ENCODE measurements at regions not wholly inside any gene's neighbourhood (a gene's known extent, or its start where the extent isn't known, plus 50 kb on each side); places are given as distances from the start of the nearest gene placed in this dataset.

DNA sequence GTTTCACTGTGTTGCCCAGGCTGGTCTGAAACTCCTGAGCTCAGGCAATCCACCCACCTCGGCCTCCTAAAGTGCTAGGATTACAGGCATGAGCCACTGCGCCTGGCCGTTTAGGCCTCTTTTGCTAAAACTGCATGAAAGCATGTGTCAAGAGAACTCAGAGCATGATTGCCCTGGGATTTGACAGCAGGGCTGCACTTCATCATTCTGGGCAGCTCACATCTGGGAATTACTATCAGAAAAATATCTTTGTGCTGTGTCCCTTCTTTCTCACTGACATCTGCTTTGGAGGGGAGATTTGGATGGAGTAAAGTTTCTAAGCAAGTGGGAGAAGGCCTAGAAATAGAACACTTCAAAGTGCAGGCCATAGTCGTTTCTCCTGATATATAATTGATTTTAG, 59.6 kb upstream of the EIF2S2 start:
- H2AFZ ChIP-seq (ENCODE audit: low read length): no peak overlapping the region
- BruUV-seq (replicated peaks): no TSS peak
- no peak for DNase-seq (ENCODE audit: low spot score)
- TF ChIP-seq, protein P1, sequence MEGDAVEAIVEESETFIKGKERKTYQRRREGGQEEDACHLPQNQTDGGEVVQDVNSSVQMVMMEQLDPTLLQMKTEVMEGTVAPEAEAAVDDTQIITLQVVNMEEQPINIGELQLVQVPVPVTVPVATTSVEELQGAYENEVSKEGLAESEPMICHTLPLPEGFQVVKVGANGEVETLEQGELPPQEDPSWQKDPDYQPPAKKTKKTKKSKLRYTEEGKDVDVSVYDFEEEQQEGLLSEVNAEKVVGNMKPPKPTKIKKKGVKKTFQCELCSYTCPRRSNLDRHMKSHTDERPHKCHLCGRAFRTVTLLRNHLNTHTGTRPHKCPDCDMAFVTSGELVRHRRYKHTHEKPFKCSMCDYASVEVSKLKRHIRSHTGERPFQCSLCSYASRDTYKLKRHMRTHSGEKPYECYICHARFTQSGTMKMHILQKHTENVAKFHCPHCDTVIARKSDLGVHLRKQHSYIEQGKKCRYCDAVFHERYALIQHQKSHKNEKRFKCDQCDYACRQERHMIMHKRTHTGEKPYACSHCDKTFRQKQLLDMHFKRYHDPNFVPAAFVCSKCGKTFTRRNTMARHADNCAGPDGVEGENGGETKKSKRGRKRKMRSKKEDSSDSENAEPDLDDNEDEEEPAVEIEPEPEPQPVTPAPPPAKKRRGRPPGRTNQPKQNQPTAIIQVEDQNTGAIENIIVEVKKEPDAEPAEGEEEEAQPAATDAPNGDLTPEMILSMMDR (conservative IDR thresholded peaks at IDR 0.05; ENCODE audit: low read length): no peak
- no peak for TF ChIP-seq EZH2phosphoT487 (IDR thresholded peaks at IDR 0.05; ENCODE audit: borderline replicate concordance, low read depth, low read length)
- ChIA-PET POLR2A (no interaction called here), CTCF (ENCODE audit: unreplicated experiment) (no interaction called here)
- no peaks in the 10 kb centered on the region for H4K20me1 ChIP-seq (ENCODE audit: insufficient read depth, low read length)
- no peak overlapping the region for H3K4me3 ChIP-seq (ENCODE audit: low read depth, low read length, poor library complexity, severe bottlenecking)
- no peaks in the 10 kb centered on the region for H3K4me1 ChIP-seq (ENCODE audit: insufficient read depth, low read length, poor library complexity, severe bottlenecking)
- no peak overlapping the region for H3K27ac ChIP-seq (ENCODE audit: low read depth, low read length, poor library complexity, severe bottlenecking)
- no peaks in the 10 kb centered on the region for H3K9me3 ChIP-seq (ENCODE audit: low read length)
- no peaks in the 10 kb centered on the region for H3K9me2 ChIP-seq (ENCODE audit: insufficient read depth, low read length)
- H3K79me2 ChIP-seq (ENCODE audit: insufficient read depth, low read depth, low read length): no peaks in the 10 kb centered on the region
- H3K36me3 ChIP-seq (ENCODE audit: insufficient read depth, low read length): no peaks in the 10 kb centered on the region
- intact Hi-C loops (cut with micrococcal nuclease; ENCODE audit: unreplicated experiment): no loop called here
- H3K4me2 ChIP-seq (ENCODE audit: low read length): no peak overlapping the region

DNA sequence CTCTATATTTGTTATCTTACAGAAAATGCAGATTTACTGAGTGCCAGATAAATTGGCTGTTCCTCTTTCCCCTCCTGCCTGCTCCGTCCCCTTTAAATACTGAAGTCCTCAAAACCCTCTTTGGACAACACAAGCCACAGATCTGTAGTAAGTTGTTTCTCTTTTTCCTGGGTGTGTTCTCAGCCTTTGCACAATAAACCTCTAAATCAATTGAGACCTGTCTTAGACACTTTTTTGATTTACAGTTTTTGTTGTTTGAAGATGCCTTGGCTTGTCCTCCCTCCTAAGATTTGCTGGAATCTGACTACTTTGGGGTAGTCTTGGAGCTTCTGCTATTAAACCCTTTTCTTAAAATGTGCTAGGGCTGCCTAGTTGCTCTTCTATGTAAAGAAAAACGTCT, 60.9 kb upstream of the EIF2S2 start:
- Histone ChIP-seq H3K27ac (ENCODE audit: low read depth, low read length, poor library complexity, severe bottlenecking) (no peak overlapping the region), H4K20me1 (ENCODE audit: insufficient read depth, low read length) (no peaks in the 10 kb centered on the region), H3K4me1 (ENCODE audit: insufficient read depth, low read length, poor library complexity, severe bottlenecking) (no peaks in the 10 kb centered on the region), H3K79me2 (ENCODE audit: insufficient read depth, low read depth, low read length) (no peaks in the 10 kb centered on the region), H3K4me3 (ENCODE audit: low read depth, low read length, poor library complexity, severe bottlenecking) (no peak overlapping the region), H3K36me3 (ENCODE audit: insufficient read depth, low read length) (no peaks in the 10 kb centered on the region), H3K4me2 (ENCODE audit: low read length) (no peak overlapping the region), H3K9me2 (ENCODE audit: insufficient read depth, low read length) (no peaks in the 10 kb centered on the region), H3K9me3 (ENCODE audit: low read length) (no peaks in the 10 kb centered on the region), H2AFZ (ENCODE audit: low read length) (no peak overlapping the region)
- TF ChIP-seq, protein P1 (conservative IDR thresholded peaks at IDR 0.05; ENCODE audit: low read length): no peak
- no peak for TF ChIP-seq EZH2phosphoT487 (IDR thresholded peaks at IDR 0.05; ENCODE audit: borderline replicate concordance, low read depth, low read length)
- POLR2A ChIA-PET: no interaction called here
- intact Hi-C loops (cut with micrococcal nuclease; ENCODE audit: unreplicated experiment): no loop called here
- CTCF ChIA-PET (ENCODE audit: unreplicated experiment): no interaction called here
- no peak for DNase-seq (ENCODE audit: low spot score)
- no TSS peak for BruUV-seq (replicated peaks)

DNA sequence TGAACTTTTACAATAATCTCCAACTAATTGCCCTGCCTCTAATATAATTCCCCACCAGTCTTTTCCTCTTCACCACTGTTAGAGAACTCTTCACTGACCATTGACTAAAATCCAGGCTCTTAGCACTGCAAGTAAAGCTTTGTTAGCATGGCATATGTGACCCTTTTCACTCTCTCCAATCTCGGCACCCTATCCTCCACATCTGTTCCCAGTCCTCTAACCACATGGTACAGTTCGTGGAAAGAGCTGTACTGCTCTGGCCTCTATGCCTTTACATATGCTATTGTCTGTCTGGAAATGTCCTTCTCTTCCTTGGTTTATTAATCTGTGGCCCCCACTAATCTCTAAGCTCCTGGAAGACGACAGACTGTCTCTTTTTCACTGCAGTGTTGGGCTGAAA, 63.0 kb upstream of the EIF2S2 start:
- Histone ChIP-seq H3K36me3 (ENCODE audit: insufficient read depth, low read length) (no peaks in the 10 kb centered on the region), H3K9me3 (ENCODE audit: low read length) (no peaks in the 10 kb centered on the region), H3K9me2 (ENCODE audit: insufficient read depth, low read length) (no peaks in the 10 kb centered on the region), H2AFZ (ENCODE audit: low read length) (no peak overlapping the region), H4K20me1 (ENCODE audit: insufficient read depth, low read length) (no peaks in the 10 kb centered on the region), H3K27ac (ENCODE audit: low read depth, low read length, poor library complexity, severe bottlenecking) (no peak overlapping the region), H3K4me3 (ENCODE audit: low read depth, low read length, poor library complexity, severe bottlenecking) (no peak overlapping the region), H3K4me1 (ENCODE audit: insufficient read depth, low read length, poor library complexity, severe bottlenecking) (no peaks in the 10 kb centered on the region), H3K4me2 (ENCODE audit: low read length) (no peak overlapping the region), H3K79me2 (ENCODE audit: insufficient read depth, low read depth, low read length) (no peaks in the 10 kb centered on the region)
- ChIA-PET CTCF (ENCODE audit: unreplicated experiment) (no interaction called here), POLR2A (interaction anchor here (0.7 kb wide), 3 partner anchors 58 to 524 kb away, joined by 3 to 5 read pairs (median 3); no protein-coding TSS in a partner anchor)
- no TSS peak for BruUV-seq (replicated peaks)
- no peak for DNase-seq (ENCODE audit: low spot score)
- TF ChIP-seq EZH2phosphoT487 (IDR thresholded peaks at IDR 0.05; ENCODE audit: borderline replicate concordance, low read depth, low read length): no peak
- TF ChIP-seq, protein P1 (conservative IDR thresholded peaks at IDR 0.05; ENCODE audit: low read length): no peak
- intact Hi-C loops (cut with micrococcal nuclease; ENCODE audit: unreplicated experiment): no loop called here
